A549 (cell line): ENCODE measurements at regions not wholly inside any gene's neighbourhood (a gene's known extent, or its start where the extent isn't known, plus 50 kb on each side); places are given as distances from the start of the nearest gene placed in this dataset.

Source experiments
- BHLHE40 ChIP-seq: IDR thresholded peaks from 2 replicates; pipeline ENCODE4 v1.6.1; 2012; ENCODE audit warnings: low read depth, low read length, inconsistent platforms
- CTCF ChIP-seq: fragments of >200 bp; sonication (Bioruptor Twin); formaldehyde crosslinking; IDR thresholded peaks from 3 replicates; pipeline ENCODE4 v1.5.1; 2016
- EP300 ChIP-seq, 2 experiments: fragments of >200 bp; sonication (Bioruptor Twin); formaldehyde crosslinking; IDR thresholded peaks; 2 replicates in 1 of 2; 3 replicates in 1 of 2; pipeline ENCODE4 v1.6.1; 2016 to 2017
- MYC ChIP-seq: IDR thresholded peaks from 2 replicates; pipeline ENCODE4 v1.6.1; 2012; ENCODE audit warnings: mild to moderate bottlenecking, inconsistent platforms, low read length, improper control_type of control experiment, borderline replicate concordance
- POLR2A ChIP-seq: IDR thresholded peaks from 2 replicates; pipeline ENCODE4 v1.6.1; 2012; ENCODE audit warnings: mild to moderate bottlenecking, low read length
- POLR2AphosphoS2 ChIP-seq: conservative IDR thresholded peaks from 2 replicates; pipeline ENCODE4 v1.6.1; 2012; ENCODE audit warnings: low read length, improper control_type of control experiment, inconsistent platforms

- no peak for TF ChIP-seq CTCF
- no peak for TF ChIP-seq POLR2AphosphoS2
- no peak for TF ChIP-seq BHLHE40
- TF ChIP-seq POLR2A: no peak
- no peak for TF ChIP-seq MYC
- no peak for TF ChIP-seq EP300 (IDR thresholded peaks at IDR 0.05)
Observed at GRCh38 chr4:178523038-178523437, 1080.8 kb upstream of the AGA start.
